A549 (cell line): ENCODE measurements at regions not wholly inside any gene's neighbourhood (a gene's known extent, or its start where the extent isn't known, plus 50 kb on each side); places are given as distances from the start of the nearest gene placed in this dataset.

ENCODE experiments used
- small RNA-seq, 6 experiments: library from RNA; depleted of rRNA; stranded (forward); fragments of <200 nt; gene quantifications; one replicate each; pipeline ENCODE3, GENCODE V24; 2012

Small RNAs in the stretch of these regions (small RNA-seq; reads per million reads assigned to genes)
- 0 reads per million in 6 experiments for gene RF00026
